ENCODE measurements at regions not wholly inside any gene's neighbourhood (a gene's known extent, or its start where the extent isn't known, plus 50 kb on each side); places are given as distances from the start of the nearest gene placed in this dataset.
"Not testable (repeated sequence)": the region's sequence is repeated elsewhere in the genome, so short reads cannot be mapped to it uniquely, and the experiment has no call there.

- H3K9me3 Mint-ChIP-seq, result no peaks in the 10 kb centered on the region
- no peaks in the 10 kb centered on the region for H3K36me3 Mint-ChIP-seq (ENCODE audit: low read depth)
- intact Hi-C loops (cut with micrococcal nuclease), result no loop called here
- no peaks in the 10 kb centered on the region for H3K27me3 Mint-ChIP-seq
- H3K4me1 Mint-ChIP-seq (ENCODE audit: low read depth), result no peaks in the 10 kb centered on the region
- H3K4me3 Mint-ChIP-seq, result no peak overlapping the region
- no peak overlapping the region for H3K27ac Mint-ChIP-seq
Measured at GRCh38 chr12:86721713-86722397, 465.7 kb upstream of the MGAT4C start.

- Mint-ChIP-seq H3K27me3 (no peaks in the 10 kb centered on the region), H3K4me1 (ENCODE audit: low read depth) (no peaks in the 10 kb centered on the region), H3K4me3 (no peak overlapping the region), H3K27ac (no peak overlapping the region), H3K36me3 (ENCODE audit: low read depth) (no peaks in the 10 kb centered on the region), H3K9me3 (no peaks in the 10 kb centered on the region)
- intact Hi-C loops (cut with micrococcal nuclease), result no loop called here
Measured at GRCh38 chr12:86719381-86719780, 463.2 kb upstream of the MGAT4C start.

GRCh38 chr12:86713121-86713520 is 456.9 kb upstream of the MGAT4C start:
- Mint-ChIP-seq H3K4me1 (ENCODE audit: low read depth) (no peaks in the 10 kb centered on the region), H3K36me3 (ENCODE audit: low read depth) (no peaks in the 10 kb centered on the region), H3K27ac (no peak overlapping the region), H3K27me3 (no peaks in the 10 kb centered on the region), H3K9me3 (peaks cover 19% of the 10 kb centered on the region), H3K4me3 (no peak overlapping the region)
- intact Hi-C loops (cut with micrococcal nuclease), result no loop called here

- H3K9me3 Mint-ChIP-seq, result peaks cover 23% of the 10 kb centered on the region
- no peaks in the 10 kb centered on the region for H3K27me3 Mint-ChIP-seq
- H3K4me3 Mint-ChIP-seq, result no peak overlapping the region
- no peak overlapping the region for H3K27ac Mint-ChIP-seq
- H3K36me3 Mint-ChIP-seq (ENCODE audit: low read depth), result no peaks in the 10 kb centered on the region
- no peaks in the 10 kb centered on the region for H3K4me1 Mint-ChIP-seq (ENCODE audit: low read depth)
- intact Hi-C loops (cut with micrococcal nuclease), result no loop called here
Measured at GRCh38 chr12:86712425-86712843, 456.2 kb upstream of the MGAT4C start.

GRCh38 chr12:86711731-86712130 is 455.5 kb upstream of the MGAT4C start:
- Mint-ChIP-seq H3K9me3 (peaks cover 30% of the 10 kb centered on the region), H3K4me1 (ENCODE audit: low read depth) (no peaks in the 10 kb centered on the region), H3K36me3 (ENCODE audit: low read depth) (no peaks in the 10 kb centered on the region), H3K27ac (no peak overlapping the region), H3K27me3 (no peaks in the 10 kb centered on the region), H3K4me3 (no peak overlapping the region)
- intact Hi-C loops (cut with micrococcal nuclease), result no loop called here

- Mint-ChIP-seq H3K27me3 (no peaks in the 10 kb centered on the region), H3K4me1 (ENCODE audit: low read depth) (no peaks in the 10 kb centered on the region), H3K36me3 (ENCODE audit: low read depth) (no peaks in the 10 kb centered on the region), H3K4me3 (no peak overlapping the region), H3K27ac (no peak overlapping the region), H3K9me3 (peaks cover 38% of the 10 kb centered on the region)
- intact Hi-C loops (cut with micrococcal nuclease), result no loop called here
Measured at GRCh38 chr12:86710109-86710508, 453.9 kb upstream of the MGAT4C start.

GRCh38 chr12:86709017-86709416 is 452.8 kb upstream of the MGAT4C start:
- H3K4me1 Mint-ChIP-seq (ENCODE audit: low read depth); H3K36me3 Mint-ChIP-seq (ENCODE audit: low read depth); H3K27ac Mint-ChIP-seq; intact Hi-C loops (cut with micrococcal nuclease); H3K27me3 Mint-ChIP-seq; H3K4me3 Mint-ChIP-seq: not testable (repeated sequence)
- H3K9me3 Mint-ChIP-seq, result peaks cover 38% of the 10 kb centered on the region

GRCh38 chr12:86698641-86698980 is 442.4 kb upstream of the MGAT4C start:
- intact Hi-C loops (cut with micrococcal nuclease), result no loop called here
- no peaks in the 10 kb centered on the region for H3K4me1 Mint-ChIP-seq (ENCODE audit: low read depth)
- no peaks in the 10 kb centered on the region for H3K9me3 Mint-ChIP-seq
- no peak overlapping the region for H3K27ac Mint-ChIP-seq
- no peak overlapping the region for H3K4me3 Mint-ChIP-seq
- H3K27me3 Mint-ChIP-seq, result no peaks in the 10 kb centered on the region
- H3K36me3 Mint-ChIP-seq (ENCODE audit: low read depth), result no peaks in the 10 kb centered on the region

- intact Hi-C loops (cut with micrococcal nuclease), result no loop called here
- Mint-ChIP-seq H3K27ac (no peak overlapping the region), H3K27me3 (no peaks in the 10 kb centered on the region), H3K36me3 (ENCODE audit: low read depth) (no peaks in the 10 kb centered on the region), H3K9me3 (no peaks in the 10 kb centered on the region), H3K4me1 (ENCODE audit: low read depth) (no peaks in the 10 kb centered on the region), H3K4me3 (no peak overlapping the region)
Measured at GRCh38 chr12:86697916-86698640, 441.9 kb upstream of the MGAT4C start.

- Mint-ChIP-seq H3K4me3 (no peak overlapping the region), H3K27ac (no peak overlapping the region), H3K9me3 (peaks cover 31% of the 10 kb centered on the region), H3K36me3 (ENCODE audit: low read depth) (no peaks in the 10 kb centered on the region), H3K27me3 (no peaks in the 10 kb centered on the region), H3K4me1 (ENCODE audit: low read depth) (no peaks in the 10 kb centered on the region)
- intact Hi-C loops (cut with micrococcal nuclease), result no loop called here
Measured at GRCh38 chr12:86683568-86684304, 427.5 kb upstream of the MGAT4C start.

- Mint-ChIP-seq H3K27me3 (no peaks in the 10 kb centered on the region), H3K4me3 (no peak overlapping the region), H3K27ac (no peak overlapping the region), H3K9me3 (peaks cover 9% of the 10 kb centered on the region), H3K36me3 (ENCODE audit: low read depth) (no peaks in the 10 kb centered on the region), H3K4me1 (ENCODE audit: low read depth) (no peaks in the 10 kb centered on the region)
- intact Hi-C loops (cut with micrococcal nuclease), result no loop called here
Measured at GRCh38 chr12:86681060-86681459, 424.9 kb upstream of the MGAT4C start.

- intact Hi-C loops (cut with micrococcal nuclease), result no loop called here
- peaks cover 8% of the 10 kb centered on the region for H3K9me3 Mint-ChIP-seq
- no peak overlapping the region for H3K4me3 Mint-ChIP-seq
- H3K27me3 Mint-ChIP-seq, result no peaks in the 10 kb centered on the region
- H3K27ac Mint-ChIP-seq, result no peak overlapping the region
- H3K4me1 Mint-ChIP-seq (ENCODE audit: low read depth), result no peaks in the 10 kb centered on the region
- no peaks in the 10 kb centered on the region for H3K36me3 Mint-ChIP-seq (ENCODE audit: low read depth)
Measured at GRCh38 chr12:86675197-86675596, 419.0 kb upstream of the MGAT4C start.

GRCh38 chr12:86670986-86671385 is 414.8 kb upstream of the MGAT4C start:
- H3K4me1 Mint-ChIP-seq (ENCODE audit: low read depth), result no peaks in the 10 kb centered on the region
- no peaks in the 10 kb centered on the region for H3K27me3 Mint-ChIP-seq
- no peak overlapping the region for H3K4me3 Mint-ChIP-seq
- no peaks in the 10 kb centered on the region for H3K9me3 Mint-ChIP-seq
- intact Hi-C loops (cut with micrococcal nuclease), result no loop called here
- no peaks in the 10 kb centered on the region for H3K36me3 Mint-ChIP-seq (ENCODE audit: low read depth)
- H3K27ac Mint-ChIP-seq, result no peak overlapping the region

GRCh38 chr12:86669010-86669409 is 412.8 kb upstream of the MGAT4C start:
- H3K27me3 Mint-ChIP-seq, result no peaks in the 10 kb centered on the region
- no peak overlapping the region for H3K27ac Mint-ChIP-seq
- no peaks in the 10 kb centered on the region for H3K9me3 Mint-ChIP-seq
- no peaks in the 10 kb centered on the region for H3K36me3 Mint-ChIP-seq (ENCODE audit: low read depth)
- H3K4me3 Mint-ChIP-seq, result no peak overlapping the region
- intact Hi-C loops (cut with micrococcal nuclease), result no loop called here
- H3K4me1 Mint-ChIP-seq (ENCODE audit: low read depth), result no peaks in the 10 kb centered on the region

Data from dendritic cell treated with granulocyte-macrophage colony-stimulating factor and Interleukin-4, amounts not matched to agents 40 ng/mL and 50 ng/mL, for 4 days (primary cell).